HL-60 (cell line): ENCODE measurements at regions not wholly inside any gene's neighbourhood (a gene's known extent, or its start where the extent isn't known, plus 50 kb on each side); places are given as distances from the start of the nearest gene placed in this dataset.

Experiments used
- POLR2AphosphoS5 ChIP-seq: IDR thresholded peaks from 2 replicates; pipeline ENCODE4 v1.6.1; 2012; ENCODE audit warnings: low read depth
- TF ChIP-seq, protein P1 (sequence below): IDR thresholded peaks from 2 replicates; pipeline ENCODE4 v1.6.1; 2012; ENCODE audit warnings: low read depth; ENCODE audit not compliant: insufficient replicate concordance
- TF ChIP-seq, protein P2 (sequence below): IDR thresholded peaks from one replicate; pipeline ENCODE4 v1.5.1; 2011; ENCODE audit warnings: low read length, control low read depth, inconsistent platforms; ENCODE audit not compliant: insufficient read depth

DNA sequence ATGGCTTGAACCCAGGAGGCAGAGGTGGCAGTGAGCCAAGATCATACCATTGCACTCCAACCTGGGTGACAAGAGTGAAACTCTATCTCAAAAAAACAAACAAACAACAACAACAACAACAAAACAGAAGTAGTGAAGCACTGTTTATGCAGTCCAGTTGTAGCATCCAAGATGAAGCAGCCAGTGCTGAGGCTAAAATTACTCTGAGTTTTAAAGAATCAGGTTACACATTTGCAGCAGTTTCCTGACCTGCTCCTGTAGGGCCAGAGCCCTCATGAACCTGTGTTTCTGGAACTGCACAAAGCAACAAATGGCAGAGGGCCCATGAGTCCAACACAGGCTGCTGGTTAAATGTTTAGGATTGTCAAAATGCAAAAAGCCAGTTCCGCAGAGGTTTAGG is 499.5 kb upstream of the PSMD7 start:
- TF ChIP-seq, protein P1, sequence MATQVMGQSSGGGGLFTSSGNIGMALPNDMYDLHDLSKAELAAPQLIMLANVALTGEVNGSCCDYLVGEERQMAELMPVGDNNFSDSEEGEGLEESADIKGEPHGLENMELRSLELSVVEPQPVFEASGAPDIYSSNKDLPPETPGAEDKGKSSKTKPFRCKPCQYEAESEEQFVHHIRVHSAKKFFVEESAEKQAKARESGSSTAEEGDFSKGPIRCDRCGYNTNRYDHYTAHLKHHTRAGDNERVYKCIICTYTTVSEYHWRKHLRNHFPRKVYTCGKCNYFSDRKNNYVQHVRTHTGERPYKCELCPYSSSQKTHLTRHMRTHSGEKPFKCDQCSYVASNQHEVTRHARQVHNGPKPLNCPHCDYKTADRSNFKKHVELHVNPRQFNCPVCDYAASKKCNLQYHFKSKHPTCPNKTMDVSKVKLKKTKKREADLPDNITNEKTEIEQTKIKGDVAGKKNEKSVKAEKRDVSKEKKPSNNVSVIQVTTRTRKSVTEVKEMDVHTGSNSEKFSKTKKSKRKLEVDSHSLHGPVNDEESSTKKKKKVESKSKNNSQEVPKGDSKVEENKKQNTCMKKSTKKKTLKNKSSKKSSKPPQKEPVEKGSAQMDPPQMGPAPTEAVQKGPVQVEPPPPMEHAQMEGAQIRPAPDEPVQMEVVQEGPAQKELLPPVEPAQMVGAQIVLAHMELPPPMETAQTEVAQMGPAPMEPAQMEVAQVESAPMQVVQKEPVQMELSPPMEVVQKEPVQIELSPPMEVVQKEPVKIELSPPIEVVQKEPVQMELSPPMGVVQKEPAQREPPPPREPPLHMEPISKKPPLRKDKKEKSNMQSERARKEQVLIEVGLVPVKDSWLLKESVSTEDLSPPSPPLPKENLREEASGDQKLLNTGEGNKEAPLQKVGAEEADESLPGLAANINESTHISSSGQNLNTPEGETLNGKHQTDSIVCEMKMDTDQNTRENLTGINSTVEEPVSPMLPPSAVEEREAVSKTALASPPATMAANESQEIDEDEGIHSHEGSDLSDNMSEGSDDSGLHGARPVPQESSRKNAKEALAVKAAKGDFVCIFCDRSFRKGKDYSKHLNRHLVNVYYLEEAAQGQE = no peak
- TF ChIP-seq, protein P2, sequence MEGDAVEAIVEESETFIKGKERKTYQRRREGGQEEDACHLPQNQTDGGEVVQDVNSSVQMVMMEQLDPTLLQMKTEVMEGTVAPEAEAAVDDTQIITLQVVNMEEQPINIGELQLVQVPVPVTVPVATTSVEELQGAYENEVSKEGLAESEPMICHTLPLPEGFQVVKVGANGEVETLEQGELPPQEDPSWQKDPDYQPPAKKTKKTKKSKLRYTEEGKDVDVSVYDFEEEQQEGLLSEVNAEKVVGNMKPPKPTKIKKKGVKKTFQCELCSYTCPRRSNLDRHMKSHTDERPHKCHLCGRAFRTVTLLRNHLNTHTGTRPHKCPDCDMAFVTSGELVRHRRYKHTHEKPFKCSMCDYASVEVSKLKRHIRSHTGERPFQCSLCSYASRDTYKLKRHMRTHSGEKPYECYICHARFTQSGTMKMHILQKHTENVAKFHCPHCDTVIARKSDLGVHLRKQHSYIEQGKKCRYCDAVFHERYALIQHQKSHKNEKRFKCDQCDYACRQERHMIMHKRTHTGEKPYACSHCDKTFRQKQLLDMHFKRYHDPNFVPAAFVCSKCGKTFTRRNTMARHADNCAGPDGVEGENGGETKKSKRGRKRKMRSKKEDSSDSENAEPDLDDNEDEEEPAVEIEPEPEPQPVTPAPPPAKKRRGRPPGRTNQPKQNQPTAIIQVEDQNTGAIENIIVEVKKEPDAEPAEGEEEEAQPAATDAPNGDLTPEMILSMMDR = no peak
- TF ChIP-seq POLR2AphosphoS5 = no peak
